ENCODE measurements at regions not wholly inside any gene's neighbourhood (a gene's known extent, or its start where the extent isn't known, plus 50 kb on each side); places are given as distances from the start of the nearest gene placed in this dataset.

DNA sequence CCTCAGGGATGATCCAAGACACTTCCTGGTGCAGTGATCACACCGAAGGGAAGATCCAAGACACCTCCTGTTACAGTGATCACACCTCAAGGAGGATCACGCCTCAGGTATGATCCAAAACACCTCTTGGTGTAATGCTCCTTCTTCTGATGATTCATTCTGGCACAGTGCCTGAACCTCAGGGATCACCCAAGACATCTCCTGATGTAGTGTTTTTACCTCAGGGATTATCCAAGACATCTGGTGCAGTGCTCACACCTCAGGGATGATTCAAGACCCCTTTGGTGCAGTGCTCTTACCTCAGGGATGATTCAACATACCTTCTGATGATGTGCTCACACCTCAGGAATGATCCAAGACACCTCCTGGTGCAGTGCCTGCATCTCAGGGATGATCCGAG lies 124.4 kb downstream of the ASB1 start:
- TF ChIP-seq CTCF (IDR thresholded peaks at IDR 0.05; ENCODE audit: low read depth, low read length) (no peak), EZH2phosphoT487 (IDR thresholded peaks at IDR 0.05; ENCODE audit: low read depth) (no peak)
